ENCODE measurements at regions not wholly inside any gene's neighbourhood (a gene's known extent, or its start where the extent isn't known, plus 50 kb on each side); places are given as distances from the start of the nearest gene placed in this dataset.

GRCh38 chr2:223123855-223124610, 72.0 kb downstream of the KCNE4 start:
- TF ChIP-seq, protein P1, sequence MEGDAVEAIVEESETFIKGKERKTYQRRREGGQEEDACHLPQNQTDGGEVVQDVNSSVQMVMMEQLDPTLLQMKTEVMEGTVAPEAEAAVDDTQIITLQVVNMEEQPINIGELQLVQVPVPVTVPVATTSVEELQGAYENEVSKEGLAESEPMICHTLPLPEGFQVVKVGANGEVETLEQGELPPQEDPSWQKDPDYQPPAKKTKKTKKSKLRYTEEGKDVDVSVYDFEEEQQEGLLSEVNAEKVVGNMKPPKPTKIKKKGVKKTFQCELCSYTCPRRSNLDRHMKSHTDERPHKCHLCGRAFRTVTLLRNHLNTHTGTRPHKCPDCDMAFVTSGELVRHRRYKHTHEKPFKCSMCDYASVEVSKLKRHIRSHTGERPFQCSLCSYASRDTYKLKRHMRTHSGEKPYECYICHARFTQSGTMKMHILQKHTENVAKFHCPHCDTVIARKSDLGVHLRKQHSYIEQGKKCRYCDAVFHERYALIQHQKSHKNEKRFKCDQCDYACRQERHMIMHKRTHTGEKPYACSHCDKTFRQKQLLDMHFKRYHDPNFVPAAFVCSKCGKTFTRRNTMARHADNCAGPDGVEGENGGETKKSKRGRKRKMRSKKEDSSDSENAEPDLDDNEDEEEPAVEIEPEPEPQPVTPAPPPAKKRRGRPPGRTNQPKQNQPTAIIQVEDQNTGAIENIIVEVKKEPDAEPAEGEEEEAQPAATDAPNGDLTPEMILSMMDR (IDR thresholded peaks at IDR 0.05), result no peak
- TF ChIP-seq POLR2A (IDR thresholded peaks at IDR 0.05), result no peak
- TF ChIP-seq POLR2AphosphoS5 (IDR thresholded peaks at IDR 0.05), result no peak

Measured in breast epithelium (tissue), 3 donors.